Right atrium auricular region (tissue), 2 donors: ENCODE measurements at regions not wholly inside any gene's neighbourhood (a gene's known extent, or its start where the extent isn't known, plus 50 kb on each side); places are given as distances from the start of the nearest gene placed in this dataset.

Source experiments
- DNase-seq: peaks from one replicate; pipeline ENCODE4 v3.0.0-alpha.2; 2019; ENCODE audit warnings: low spot score
- H3K27ac ChIP-seq, 2 donors: fragments of 200-600 bp; sonication (generic); 1 replicate in 1 of 2; 2 replicates in 1 of 2; pipeline ENCODE4 v1.5.1; 2016 to 2019
- H3K27me3 ChIP-seq, 2 donors: fragments of 200-600 bp; sonication (generic); one replicate each; pipeline versions ENCODE4 v1.5.1 to v1.6.0; 2017 to 2019
- H3K36me3 ChIP-seq: fragments of 200-600 bp; sonication (generic); one replicate; pipeline ENCODE4 v1.5.1; 2016
- H3K4me1 ChIP-seq, 2 donors: fragments of 200-600 bp; sonication (generic); one replicate each; pipeline versions ENCODE4 v1.5.1 to v1.6.0; 2017 to 2019
- H3K4me3 ChIP-seq, 2 donors: fragments of 200-600 bp; sonication (generic); 1 replicate in 1 of 2; 2 replicates in 1 of 2; pipeline ENCODE4 v1.5.1; 2017 to 2019; ENCODE audit warnings: mild to moderate bottlenecking in 1 of 2, moderate library complexity in 1 of 2
- H3K9me3 ChIP-seq, 2 donors: fragments of 200-600 bp; sonication (generic); one replicate each; pipeline ENCODE4 v1.5.1; 2019
- CTCF ChIP-seq, 2 donors: fragments of 200-600 bp; sonication (generic); IDR thresholded peaks; one replicate each; pipeline ENCODE4 v1.5.1; 2019; ENCODE audit warnings: antibody characterized with exemption in 2 of 2

- no peak overlapping the region for H3K4me3 ChIP-seq
- DNase-seq: no peak
- no peaks in the 10 kb centered on the region for H3K27me3 ChIP-seq
- H3K4me1 ChIP-seq: no peaks in the 10 kb centered on the region
- TF ChIP-seq CTCF (IDR thresholded peaks at IDR 0.05): no peak
- H3K27ac ChIP-seq: no peak overlapping the region
- H3K36me3 ChIP-seq: no peaks in the 10 kb centered on the region
- no peaks in the 10 kb centered on the region for H3K9me3 ChIP-seq
Measured at GRCh38 chr4:180253419-180253818, 1989.8 kb upstream of the TENM3 start.

GRCh38 chr4:180261346-180261745, 1981.9 kb upstream of the TENM3 start:
- no peak for TF ChIP-seq CTCF (IDR thresholded peaks at IDR 0.05)
- Histone ChIP-seq H3K4me1 (no peaks in the 10 kb centered on the region), H3K4me3 (no peak overlapping the region), H3K27ac (no peak overlapping the region), H3K9me3 (no peaks in the 10 kb centered on the region), H3K36me3 (no peaks in the 10 kb centered on the region), H3K27me3 (no peaks in the 10 kb centered on the region)
- DNase-seq: no peak

GRCh38 chr4:180280076-180280475, 1963.1 kb upstream of the TENM3 start:
- Histone ChIP-seq H3K27me3 (no peaks in the 10 kb centered on the region), H3K27ac (no peak overlapping the region), H3K36me3 (no peaks in the 10 kb centered on the region), H3K4me3 (no peak overlapping the region), H3K4me1 (no peaks in the 10 kb centered on the region), H3K9me3 (no peaks in the 10 kb centered on the region)
- TF ChIP-seq CTCF (IDR thresholded peaks at IDR 0.05): no peak
- DNase-seq: no peak

DNA sequence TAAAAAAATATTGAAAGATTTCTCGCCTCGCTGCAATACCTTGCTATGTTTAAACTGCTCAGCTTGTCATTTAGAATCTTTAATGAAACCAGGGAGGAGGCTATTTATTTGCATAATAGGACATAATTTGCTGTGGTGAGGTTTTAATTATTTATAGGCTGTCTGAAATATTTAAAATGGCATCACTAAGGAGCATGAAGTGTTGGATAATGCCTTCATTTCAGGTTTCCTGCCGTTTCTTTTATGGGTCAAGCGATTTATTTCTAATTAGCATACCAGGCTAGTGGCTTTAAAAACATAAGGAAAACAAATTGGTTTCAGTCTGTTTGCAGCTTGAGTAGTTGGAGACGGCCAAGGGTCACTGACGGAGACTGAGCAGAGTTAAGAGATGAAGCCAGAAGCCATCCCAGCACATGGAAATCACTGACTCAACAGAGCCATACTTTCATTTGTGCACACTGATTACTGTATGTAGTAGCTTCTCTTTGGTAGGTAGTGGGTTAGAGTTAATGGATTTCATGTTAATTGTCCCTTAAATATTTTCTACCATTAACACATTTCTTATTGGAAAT, 1962.4 kb upstream of the TENM3 start:
- Histone ChIP-seq H3K9me3 (no peaks in the 10 kb centered on the region), H3K27me3 (no peaks in the 10 kb centered on the region), H3K27ac (no peak overlapping the region), H3K4me3 (no peak overlapping the region), H3K36me3 (no peaks in the 10 kb centered on the region), H3K4me1 (no peaks in the 10 kb centered on the region)
- DNase-seq: no peak
- no peak for TF ChIP-seq CTCF (IDR thresholded peaks at IDR 0.05)

DNA sequence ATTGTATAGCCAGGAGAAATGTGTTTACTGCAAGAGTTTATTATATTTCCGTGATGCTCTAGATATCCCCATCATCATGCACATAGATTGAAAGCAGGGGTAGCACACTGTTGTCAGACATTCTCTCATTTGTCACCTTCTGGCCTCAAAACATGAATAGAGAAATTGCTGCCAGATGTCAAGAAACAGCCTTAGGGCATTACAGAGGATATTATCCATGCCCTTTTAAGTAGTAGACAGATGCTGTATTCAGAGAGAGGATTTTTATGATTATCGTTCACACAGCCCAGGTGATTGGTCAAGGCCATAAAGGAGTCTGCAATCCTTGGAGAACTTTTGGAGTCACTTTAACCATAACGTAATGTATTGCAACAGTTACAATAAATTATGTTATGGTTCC, 1961.5 kb upstream of the TENM3 start:
- no peaks in the 10 kb centered on the region for H3K4me1 ChIP-seq
- TF ChIP-seq CTCF (IDR thresholded peaks at IDR 0.05): no peak
- H3K27ac ChIP-seq: no peak overlapping the region
- no peaks in the 10 kb centered on the region for H3K9me3 ChIP-seq
- no peak overlapping the region for H3K4me3 ChIP-seq
- H3K27me3 ChIP-seq: no peaks in the 10 kb centered on the region
- no peaks in the 10 kb centered on the region for H3K36me3 ChIP-seq
- DNase-seq: no peak

- Histone ChIP-seq H3K9me3 (no peaks in the 10 kb centered on the region), H3K4me1 (no peaks in the 10 kb centered on the region), H3K4me3 (no peak overlapping the region), H3K27ac (no peak overlapping the region), H3K36me3 (no peaks in the 10 kb centered on the region), H3K27me3 (no peaks in the 10 kb centered on the region)
- TF ChIP-seq CTCF (IDR thresholded peaks at IDR 0.05): no peak
- DNase-seq: no peak
Measured at GRCh38 chr4:180284267-180284666, 1958.9 kb upstream of the TENM3 start.
